HepG2 (cell line): ENCODE measurements at regions not wholly inside any gene's neighbourhood (a gene's known extent, or its start where the extent isn't known, plus 50 kb on each side); places are given as distances from the start of the nearest gene placed in this dataset.

Experiments
- ATF1 ChIP-seq: IDR thresholded peaks from 2 replicates; pipeline ENCODE4 v1.6.1; 2016; ENCODE audit warnings: mild to moderate bottlenecking, control low read depth
- ELF1 ChIP-seq: sonication (generic); formaldehyde crosslinking; IDR thresholded peaks from 2 replicates; pipeline ENCODE4 v1.4.0; 2020; ENCODE audit warnings: missing genetic modification reagents
- FIP1L1 ChIP-seq: fragments of 200-400 bp; formaldehyde crosslinking; IDR thresholded peaks from 2 replicates; pipeline ENCODE4 v1.6.1; 2018; ENCODE audit warnings: low read depth, mild to moderate bottlenecking, low read length, moderate library complexity, borderline replicate concordance; ENCODE audit not compliant: insufficient read depth
- FOXM1 ChIP-seq: sonication (generic); formaldehyde crosslinking; IDR thresholded peaks from 2 replicates; pipeline ENCODE4 v1.5.0; 2020; ENCODE audit warnings: missing genetic modification reagents
- GLI4 ChIP-seq: sonication (generic); formaldehyde crosslinking; IDR thresholded peaks from 2 replicates; pipeline ENCODE4 v1.5.1; 2020; ENCODE audit warnings: missing genetic modification reagents, mild to moderate bottlenecking, moderate library complexity, borderline replicate concordance
- GRHL1 ChIP-seq: sonication (generic); formaldehyde crosslinking; conservative IDR thresholded peaks from 2 replicates; pipeline ENCODE4 v1.8.0; 2022; ENCODE audit warnings: missing genetic modification reagents
- HDAC6 ChIP-seq: fragments of 200-600 bp; sonication (generic); IDR thresholded peaks from 2 replicates; pipeline ENCODE4 v1.7.0; 2017; ENCODE audit warnings: mild to moderate bottlenecking, antibody characterized with exemption, low read length, low read depth
- KAT7 ChIP-seq: IDR thresholded peaks from 2 replicates; pipeline ENCODE4 v1.6.1; 2018; ENCODE audit warnings: borderline replicate concordance, missing compliant biosample characterization
- KLF16 ChIP-seq, 2 experiments: sonication (generic) in 1 of 2; formaldehyde crosslinking in 1 of 2; IDR thresholded peaks; 2 replicates each; pipeline versions ENCODE4 v1.6.1 to v1.8.0; 2016 to 2023; ENCODE audit warnings: missing genetic modification reagents in 2 of 2, missing compliant biosample characterization in 1 of 2
- MIER2 ChIP-seq: IDR thresholded peaks from 2 replicates; pipeline ENCODE4 v1.6.1; 2016; ENCODE audit warnings: missing biosample characterization, missing genetic modification reagents
- NBN ChIP-seq: fragments of 450-650 bp; conservative IDR thresholded peaks from 2 replicates; pipeline ENCODE4 v1.6.1; 2017
- NCOA2 ChIP-seq: sonication (generic); formaldehyde crosslinking; IDR thresholded peaks from 2 replicates; pipeline ENCODE4 v1.8.0; 2022; ENCODE audit warnings: inconsistent platforms
- NR2C2 ChIP-seq: sonication (generic); formaldehyde crosslinking; IDR thresholded peaks from 2 replicates; pipeline ENCODE4 v1.4.0; 2020; ENCODE audit warnings: missing genetic modification reagents, mild to moderate bottlenecking, moderate library complexity, borderline replicate concordance
- NRL ChIP-seq: sonication (generic); formaldehyde crosslinking; IDR thresholded peaks from 2 replicates; pipeline ENCODE4 v1.5.0; 2020; ENCODE audit warnings: missing genetic modification reagents, mild to moderate bottlenecking, moderate library complexity, borderline replicate concordance
- RAD21 ChIP-seq: fragments of 450-650 bp; formaldehyde crosslinking; IDR thresholded peaks from 2 replicates; pipeline ENCODE4 v1.5.0; 2020; ENCODE audit warnings: mild to moderate bottlenecking
- STAG1 ChIP-seq: sonication (generic); formaldehyde crosslinking; IDR thresholded peaks from 2 replicates; pipeline ENCODE4 v1.4.0; 2020; ENCODE audit warnings: missing genetic modification reagents
- TCF12 ChIP-seq, 2 experiments: fragments of 450-650 bp in 1 of 2; sonication (generic) in 1 of 2; formaldehyde crosslinking in 1 of 2; IDR thresholded peaks; 2 replicates each; pipeline versions ENCODE4 v1.6.1 to v1.8.0; 2017 to 2022; ENCODE audit warnings: antibody characterized with exemption in 1 of 2, mild to moderate bottlenecking in 1 of 2, missing genetic modification reagents in 1 of 2, moderate library complexity in 1 of 2
- ZBTB38 ChIP-seq: sonication (generic); formaldehyde crosslinking; IDR thresholded peaks from 2 replicates; pipeline ENCODE4 v1.5.1; 2020; ENCODE audit warnings: mild to moderate bottlenecking, missing genetic modification reagents
- ZNF121 ChIP-seq: sonication (generic); formaldehyde crosslinking; IDR thresholded peaks from 2 replicates; pipeline ENCODE4 v1.5.0; 2020; ENCODE audit warnings: mild to moderate bottlenecking, missing genetic modification reagents
- ZNF350 ChIP-seq: sonication (generic); formaldehyde crosslinking; IDR thresholded peaks from 2 replicates; pipeline ENCODE4 v1.4.0; 2020; ENCODE audit warnings: mild to moderate bottlenecking, low read depth, missing genetic modification reagents, borderline replicate concordance
- ZNF550 ChIP-seq: sonication (generic); formaldehyde crosslinking; IDR thresholded peaks from 2 replicates; pipeline ENCODE4 v1.4.0; 2020; ENCODE audit warnings: mild to moderate bottlenecking, missing genetic modification reagents, borderline replicate concordance
- ZNF720 ChIP-seq: sonication (generic); formaldehyde crosslinking; IDR thresholded peaks from 2 replicates; pipeline ENCODE4 v1.4.0; 2020; ENCODE audit warnings: missing genetic modification reagents
- ZSCAN29 ChIP-seq: sonication (generic); formaldehyde crosslinking; conservative IDR thresholded peaks from 2 replicates; pipeline ENCODE4 v1.4.0; 2020; ENCODE audit warnings: mild to moderate bottlenecking, missing genetic modification reagents
- TF ChIP-seq, protein P1 (sequence below): sonication (generic); formaldehyde crosslinking; IDR thresholded peaks from 2 replicates; pipeline ENCODE4 v1.5.0; 2020; ENCODE audit warnings: mild to moderate bottlenecking, low read depth, missing genetic modification reagents, borderline replicate concordance
- TF ChIP-seq, protein P2 (sequence below): sonication (generic); formaldehyde crosslinking; IDR thresholded peaks from 2 replicates; pipeline ENCODE4 v1.4.0; 2020; ENCODE audit warnings: mild to moderate bottlenecking, missing genetic modification reagents, borderline replicate concordance
- TF ChIP-seq, protein P3 (sequence below): sonication (generic); formaldehyde crosslinking; IDR thresholded peaks from 2 replicates; pipeline ENCODE4 v1.8.1; 2023; ENCODE audit warnings: missing genetic modification reagents, mild to moderate bottlenecking, borderline replicate concordance

DNA sequence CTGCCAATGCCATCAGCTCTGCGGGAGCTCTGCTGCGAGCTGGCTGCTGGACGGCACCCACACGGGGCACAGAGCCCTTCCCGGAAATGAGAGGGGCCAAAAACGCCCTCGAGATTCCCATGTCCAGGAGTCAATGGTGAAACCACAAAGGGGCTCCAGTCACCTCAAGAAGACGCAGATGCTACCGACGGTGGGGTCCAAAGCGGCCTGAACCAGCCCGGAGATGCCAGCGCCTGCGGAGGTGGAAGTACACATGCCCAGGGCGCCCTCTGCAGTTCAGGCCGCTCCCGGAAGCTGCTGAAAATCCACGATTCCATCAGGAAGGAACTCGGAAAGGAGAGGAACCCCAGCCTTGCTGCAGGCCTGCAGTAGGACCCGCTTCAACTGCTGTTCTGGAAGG lies 82.4 kb upstream of the SELENOP start (continued):
- TF ChIP-seq ELF1 (CRISPR knock-in tag) (peak; percentile 48; the same call in 1 of the 2 replicates), ZNF350 (no peak), NBN (no peak), ZNF121 (CRISPR knock-in tag) (no peak), GLI4 (no peak), KAT7 (CRISPR knock-in tag) (no peak), HDAC6 (no peak), ATF1 (CRISPR knock-in tag) (no peak), NR2C2 (no peak), ZSCAN29 (CRISPR knock-in tag) (no peak), FIP1L1 (no peak), TCF12 (IDR thresholded peaks at IDR 0.05) (no peak), TCF12 (CRISPR knock-in tag; IDR thresholded peaks at IDR 0.05) (no peak), ZBTB38 (CRISPR knock-in tag) (0 out of 2 replicates have a peak, but pooled peaks have one; percentile 22), ZNF550 (no peak), GRHL1 (CRISPR knock-in tag) (no peak), KLF16 (CRISPR knock-in tag; IDR thresholded peaks at IDR 0.05) (no peak), RAD21 (CRISPR knock-in tag) (peak; percentile 43; the same call in 1 of the 2 replicates), STAG1 (peak; percentile 75), FOXM1 (CRISPR knock-in tag) (no peak), MIER2 (no peak), NCOA2 (CRISPR knock-in tag) (no peak), ZNF720 (CRISPR knock-in tag) (no peak), NRL (CRISPR knock-in tag) (no peak)
- TF ChIP-seq, protein P1, sequence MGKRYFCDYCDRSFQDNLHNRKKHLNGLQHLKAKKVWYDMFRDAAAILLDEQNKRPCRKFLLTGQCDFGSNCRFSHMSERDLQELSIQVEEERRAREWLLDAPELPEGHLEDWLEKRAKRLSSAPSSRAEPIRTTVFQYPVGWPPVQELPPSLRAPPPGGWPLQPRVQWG (CRISPR knock-in tag), result no peak
- TF ChIP-seq, protein P2, sequence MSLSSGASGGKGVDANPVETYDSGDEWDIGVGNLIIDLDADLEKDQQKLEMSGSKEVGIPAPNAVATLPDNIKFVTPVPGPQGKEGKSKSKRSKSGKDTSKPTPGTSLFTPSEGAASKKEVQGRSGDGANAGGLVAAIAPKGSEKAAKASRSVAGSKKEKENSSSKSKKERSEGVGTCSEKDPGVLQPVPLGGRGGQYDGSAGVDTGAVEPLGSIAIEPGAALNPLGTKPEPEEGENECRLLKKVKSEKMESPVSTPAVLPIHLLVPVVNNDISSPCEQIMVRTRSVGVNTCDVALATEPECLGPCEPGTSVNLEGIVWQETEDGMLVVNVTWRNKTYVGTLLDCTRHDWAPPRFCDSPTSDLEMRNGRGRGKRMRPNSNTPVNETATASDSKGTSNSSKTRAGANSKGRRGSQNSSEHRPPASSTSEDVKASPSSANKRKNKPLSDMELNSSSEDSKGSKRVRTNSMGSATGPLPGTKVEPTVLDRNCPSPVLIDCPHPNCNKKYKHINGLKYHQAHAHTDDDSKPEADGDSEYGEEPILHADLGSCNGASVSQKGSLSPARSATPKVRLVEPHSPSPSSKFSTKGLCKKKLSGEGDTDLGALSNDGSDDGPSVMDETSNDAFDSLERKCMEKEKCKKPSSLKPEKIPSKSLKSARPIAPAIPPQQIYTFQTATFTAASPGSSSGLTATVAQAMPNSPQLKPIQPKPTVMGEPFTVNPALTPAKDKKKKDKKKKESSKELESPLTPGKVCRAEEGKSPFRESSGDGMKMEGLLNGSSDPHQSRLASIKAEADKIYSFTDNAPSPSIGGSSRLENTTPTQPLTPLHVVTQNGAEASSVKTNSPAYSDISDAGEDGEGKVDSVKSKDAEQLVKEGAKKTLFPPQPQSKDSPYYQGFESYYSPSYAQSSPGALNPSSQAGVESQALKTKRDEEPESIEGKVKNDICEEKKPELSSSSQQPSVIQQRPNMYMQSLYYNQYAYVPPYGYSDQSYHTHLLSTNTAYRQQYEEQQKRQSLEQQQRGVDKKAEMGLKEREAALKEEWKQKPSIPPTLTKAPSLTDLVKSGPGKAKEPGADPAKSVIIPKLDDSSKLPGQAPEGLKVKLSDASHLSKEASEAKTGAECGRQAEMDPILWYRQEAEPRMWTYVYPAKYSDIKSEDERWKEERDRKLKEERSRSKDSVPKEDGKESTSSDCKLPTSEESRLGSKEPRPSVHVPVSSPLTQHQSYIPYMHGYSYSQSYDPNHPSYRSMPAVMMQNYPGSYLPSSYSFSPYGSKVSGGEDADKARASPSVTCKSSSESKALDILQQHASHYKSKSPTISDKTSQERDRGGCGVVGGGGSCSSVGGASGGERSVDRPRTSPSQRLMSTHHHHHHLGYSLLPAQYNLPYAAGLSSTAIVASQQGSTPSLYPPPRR, result no peak
- TF ChIP-seq, protein P3, sequence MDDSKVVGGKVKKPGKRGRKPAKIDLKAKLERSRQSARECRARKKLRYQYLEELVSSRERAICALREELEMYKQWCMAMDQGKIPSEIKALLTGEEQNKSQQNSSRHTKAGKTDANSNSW, result no peak
